ENCODE measurements at regions not wholly inside any gene's neighbourhood (a gene's known extent, or its start where the extent isn't known, plus 50 kb on each side); places are given as distances from the start of the nearest gene placed in this dataset.
A peak's percentile ranks its signal among the peaks of the same experiment; 100 is the strongest.

DNA sequence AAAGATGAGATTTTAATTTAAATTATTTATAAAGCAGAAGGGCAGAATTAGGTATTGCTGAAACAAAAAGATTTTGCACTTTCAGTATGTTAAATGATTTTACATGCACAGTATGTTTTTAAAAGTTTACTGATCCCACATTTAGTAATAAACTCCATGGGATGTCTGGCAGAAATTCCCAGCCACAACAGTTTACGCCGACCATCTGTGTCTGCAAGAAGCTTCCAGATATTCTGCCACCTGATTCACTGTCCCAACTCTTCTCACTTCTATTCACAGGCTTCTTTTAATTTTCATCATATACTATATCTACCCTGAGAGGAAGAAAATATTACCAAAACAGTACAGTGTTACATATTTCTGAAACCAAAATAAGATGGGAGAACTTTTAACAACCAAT is 115.8 kb upstream of the IQCM start:
- TF ChIP-seq, protein P1, sequence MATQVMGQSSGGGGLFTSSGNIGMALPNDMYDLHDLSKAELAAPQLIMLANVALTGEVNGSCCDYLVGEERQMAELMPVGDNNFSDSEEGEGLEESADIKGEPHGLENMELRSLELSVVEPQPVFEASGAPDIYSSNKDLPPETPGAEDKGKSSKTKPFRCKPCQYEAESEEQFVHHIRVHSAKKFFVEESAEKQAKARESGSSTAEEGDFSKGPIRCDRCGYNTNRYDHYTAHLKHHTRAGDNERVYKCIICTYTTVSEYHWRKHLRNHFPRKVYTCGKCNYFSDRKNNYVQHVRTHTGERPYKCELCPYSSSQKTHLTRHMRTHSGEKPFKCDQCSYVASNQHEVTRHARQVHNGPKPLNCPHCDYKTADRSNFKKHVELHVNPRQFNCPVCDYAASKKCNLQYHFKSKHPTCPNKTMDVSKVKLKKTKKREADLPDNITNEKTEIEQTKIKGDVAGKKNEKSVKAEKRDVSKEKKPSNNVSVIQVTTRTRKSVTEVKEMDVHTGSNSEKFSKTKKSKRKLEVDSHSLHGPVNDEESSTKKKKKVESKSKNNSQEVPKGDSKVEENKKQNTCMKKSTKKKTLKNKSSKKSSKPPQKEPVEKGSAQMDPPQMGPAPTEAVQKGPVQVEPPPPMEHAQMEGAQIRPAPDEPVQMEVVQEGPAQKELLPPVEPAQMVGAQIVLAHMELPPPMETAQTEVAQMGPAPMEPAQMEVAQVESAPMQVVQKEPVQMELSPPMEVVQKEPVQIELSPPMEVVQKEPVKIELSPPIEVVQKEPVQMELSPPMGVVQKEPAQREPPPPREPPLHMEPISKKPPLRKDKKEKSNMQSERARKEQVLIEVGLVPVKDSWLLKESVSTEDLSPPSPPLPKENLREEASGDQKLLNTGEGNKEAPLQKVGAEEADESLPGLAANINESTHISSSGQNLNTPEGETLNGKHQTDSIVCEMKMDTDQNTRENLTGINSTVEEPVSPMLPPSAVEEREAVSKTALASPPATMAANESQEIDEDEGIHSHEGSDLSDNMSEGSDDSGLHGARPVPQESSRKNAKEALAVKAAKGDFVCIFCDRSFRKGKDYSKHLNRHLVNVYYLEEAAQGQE (IDR thresholded peaks at IDR 0.05; ENCODE audit: unreplicated experiment), result no peak
- ATAC-seq, result no peak
- no peaks in the 10 kb centered on the region for H4K20me1 ChIP-seq (replicated peaks; ENCODE audit: insufficient read depth)

GRCh38 chr4:149932188-149932587 is 116.5 kb upstream of the IQCM start:
- no peaks in the 10 kb centered on the region for H3K79me2 ChIP-seq (replicated peaks; ENCODE audit: insufficient read depth)
- H3K4me2 ChIP-seq, result no peak overlapping the region
- Mint-ChIP-seq H3K36me3 (ENCODE audit: low read depth) (no peaks in the 10 kb centered on the region), H3K4me1 (no peaks in the 10 kb centered on the region; the same call in 1 of the 3 replicates), H3K9me3 (no peaks in the 10 kb centered on the region), H3K27ac (no peak overlapping the region), H3K27me3 (ENCODE audit: insufficient read depth, low read depth, poor library complexity) (no peaks in the 10 kb centered on the region), H3K4me3 (no peak overlapping the region)
- H3K9me2 ChIP-seq (ENCODE audit: insufficient read depth), result no peaks in the 10 kb centered on the region; the same call in 1 of the 2 replicates
- no peaks in the 10 kb centered on the region for H4K20me1 ChIP-seq (replicated peaks; ENCODE audit: insufficient read depth)
- no peaks in the 10 kb centered on the region for H3K4me1 ChIP-seq (ENCODE audit: insufficient read depth)
- no peak overlapping the region for H3K4me3 ChIP-seq
- H3K36me3 ChIP-seq (ENCODE audit: insufficient read depth), result no peaks in the 10 kb centered on the region
- DNase-seq (ENCODE audit: low spot score) (no peak), ATAC-seq (no peak)
- H3F3A ChIP-seq (replicated peaks; ENCODE audit: low read depth), result no peaks in the 10 kb centered on the region
- peak overlapping the region; percentile 33; the same call in 1 of the 2 replicates for H2AFZ ChIP-seq
- H3K27ac ChIP-seq (ENCODE audit: low read depth), result no peak overlapping the region
- no peaks in the 10 kb centered on the region for H3K27me3 ChIP-seq (ENCODE audit: insufficient read depth)
- no peak for TF ChIP-seq ETS1 (IDR thresholded peaks at IDR 0.05)
- no peak for TF ChIP-seq EZH2 (IDR thresholded peaks at IDR 0.05; ENCODE audit: low read depth, unreplicated experiment)
- TF ChIP-seq, protein P2, sequence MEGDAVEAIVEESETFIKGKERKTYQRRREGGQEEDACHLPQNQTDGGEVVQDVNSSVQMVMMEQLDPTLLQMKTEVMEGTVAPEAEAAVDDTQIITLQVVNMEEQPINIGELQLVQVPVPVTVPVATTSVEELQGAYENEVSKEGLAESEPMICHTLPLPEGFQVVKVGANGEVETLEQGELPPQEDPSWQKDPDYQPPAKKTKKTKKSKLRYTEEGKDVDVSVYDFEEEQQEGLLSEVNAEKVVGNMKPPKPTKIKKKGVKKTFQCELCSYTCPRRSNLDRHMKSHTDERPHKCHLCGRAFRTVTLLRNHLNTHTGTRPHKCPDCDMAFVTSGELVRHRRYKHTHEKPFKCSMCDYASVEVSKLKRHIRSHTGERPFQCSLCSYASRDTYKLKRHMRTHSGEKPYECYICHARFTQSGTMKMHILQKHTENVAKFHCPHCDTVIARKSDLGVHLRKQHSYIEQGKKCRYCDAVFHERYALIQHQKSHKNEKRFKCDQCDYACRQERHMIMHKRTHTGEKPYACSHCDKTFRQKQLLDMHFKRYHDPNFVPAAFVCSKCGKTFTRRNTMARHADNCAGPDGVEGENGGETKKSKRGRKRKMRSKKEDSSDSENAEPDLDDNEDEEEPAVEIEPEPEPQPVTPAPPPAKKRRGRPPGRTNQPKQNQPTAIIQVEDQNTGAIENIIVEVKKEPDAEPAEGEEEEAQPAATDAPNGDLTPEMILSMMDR (conservative IDR thresholded peaks at IDR 0.05; ENCODE audit: low read depth in 2 of 2), result no peak

More for the DNA sequence above, 115.8 kb upstream of the IQCM start:
- no peak overlapping the region for H3K4me3 ChIP-seq
- Mint-ChIP-seq H3K27ac (no peak overlapping the region), H3K4me3 (no peak overlapping the region), H3K36me3 (ENCODE audit: low read depth) (no peaks in the 10 kb centered on the region), H3K9me3 (no peaks in the 10 kb centered on the region), H3K4me1 (no peaks in the 10 kb centered on the region; the same call in 1 of the 3 replicates), H3K27me3 (ENCODE audit: insufficient read depth, low read depth, poor library complexity) (no peaks in the 10 kb centered on the region)
- H3F3A ChIP-seq (replicated peaks; ENCODE audit: low read depth), result no peaks in the 10 kb centered on the region
- H3K79me2 ChIP-seq (replicated peaks; ENCODE audit: insufficient read depth), result no peaks in the 10 kb centered on the region
- no peak overlapping the region for H3K4me2 ChIP-seq
- H3K4me1 ChIP-seq (ENCODE audit: insufficient read depth), result no peaks in the 10 kb centered on the region
- H3K36me3 ChIP-seq (ENCODE audit: insufficient read depth), result no peaks in the 10 kb centered on the region
- H3K9me2 ChIP-seq (ENCODE audit: insufficient read depth), result no peaks in the 10 kb centered on the region; the same call in 1 of the 2 replicates
- H3K27ac ChIP-seq (ENCODE audit: low read depth), result no peak overlapping the region
- H2AFZ ChIP-seq, result 0 out of 2 replicates have a peak overlapping the region, but pooled peaks have one; percentile 33
- DNase-seq (ENCODE audit: low spot score), result no peak
- H3K27me3 ChIP-seq (ENCODE audit: insufficient read depth), result no peaks in the 10 kb centered on the region
